ENCODE measurements at regions not wholly inside any gene's neighbourhood (a gene's known extent, or its start where the extent isn't known, plus 50 kb on each side); places are given as distances from the start of the nearest gene placed in this dataset.
"Not testable (repeated sequence)": the region's sequence is repeated elsewhere in the genome, so short reads cannot be mapped to it uniquely, and the experiment has no call there.

DNA sequence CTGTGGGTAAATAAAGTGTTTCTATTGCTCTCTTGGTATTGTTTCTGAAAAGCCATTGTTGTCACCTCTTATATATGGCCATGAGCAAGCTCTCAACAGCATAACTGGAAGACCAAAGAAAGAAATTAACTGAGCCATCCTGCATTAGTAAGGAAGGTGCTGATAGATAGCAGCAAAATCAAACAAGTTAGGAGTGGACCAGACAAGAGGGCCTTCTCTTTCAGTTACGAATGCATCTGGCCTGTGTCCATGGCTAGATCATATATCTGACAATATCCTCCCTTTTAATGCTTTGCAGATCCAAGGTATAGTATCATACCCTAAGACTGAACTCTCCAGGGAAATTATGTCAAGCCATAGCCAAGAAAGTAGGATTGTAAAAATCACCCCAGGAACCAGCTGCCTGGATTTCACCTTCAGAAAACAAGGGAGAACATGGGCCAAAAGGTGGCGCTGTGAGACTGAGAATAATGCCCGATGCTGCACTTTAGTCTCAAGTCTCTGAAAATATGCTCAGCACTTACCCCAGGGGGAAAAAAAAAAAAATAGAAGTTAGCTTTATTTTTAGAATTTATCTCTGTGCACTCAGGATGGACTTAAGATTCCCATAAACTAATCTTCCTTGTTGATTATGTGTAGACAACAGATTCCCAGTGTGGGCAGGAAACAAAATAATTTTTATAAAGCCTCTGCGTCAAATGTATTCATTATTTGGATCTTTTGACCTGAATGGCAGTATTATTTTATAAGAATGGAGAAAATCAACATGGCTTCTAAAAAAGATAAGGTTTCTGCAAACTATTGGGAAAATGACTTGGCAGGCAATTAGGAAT is 415.1 kb downstream of the ETS1 start:
- in situ Hi-C loops (cut with MboI; ENCODE audit: low sequenced_read_pairs) = loop anchor here (25.0 kb wide), 1 partner anchor 790 kb away; no protein-coding TSS in a partner anchor

DNA sequence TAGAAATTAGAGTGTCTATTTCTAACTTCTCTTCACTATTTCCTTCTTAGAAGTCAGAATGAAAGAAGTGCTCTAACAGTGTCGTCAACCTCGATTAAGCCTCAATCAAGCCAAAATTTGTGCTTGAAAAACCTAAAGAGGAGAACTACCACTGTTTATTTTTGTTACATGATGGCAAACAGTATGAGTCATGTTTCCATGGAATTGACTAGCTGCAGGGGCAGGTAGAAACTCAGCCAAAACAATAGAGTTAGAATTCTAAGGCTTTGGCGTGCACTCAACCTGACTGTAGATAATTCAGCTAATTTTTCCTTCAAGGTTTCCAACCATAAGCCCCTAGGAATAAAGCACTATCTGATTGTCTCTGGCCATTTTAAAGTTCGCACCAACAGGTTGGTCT is 415.9 kb downstream of the ETS1 start:
- in situ Hi-C loops (cut with MboI; ENCODE audit: low sequenced_read_pairs) = loop anchor here (25.0 kb wide), 1 partner anchor 791 kb away; no protein-coding TSS in a partner anchor

DNA sequence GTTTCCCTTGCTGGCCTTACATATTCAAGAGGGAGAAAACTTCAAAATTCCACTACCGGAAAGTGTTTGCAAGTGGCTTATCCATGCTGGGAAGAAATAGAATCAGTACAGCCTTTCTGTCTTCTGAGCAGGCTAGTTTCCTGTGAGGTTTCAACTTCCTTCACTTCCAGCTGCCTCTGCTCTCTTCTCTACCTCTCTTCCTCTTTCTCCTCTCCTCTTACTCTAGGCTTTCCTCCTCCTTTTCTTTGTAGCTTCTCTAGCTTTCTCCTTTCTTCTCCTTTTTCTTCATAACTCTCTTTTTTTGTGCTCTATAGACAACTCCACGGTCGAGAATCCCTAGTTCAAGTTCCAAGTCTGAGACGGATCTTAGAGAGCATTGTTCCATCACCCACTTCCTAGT is 421.8 kb downstream of the ETS1 start:
- in situ Hi-C loops (cut with MboI; ENCODE audit: low sequenced_read_pairs) = loop anchor here (10.0 to 25.0 kb wide), 3 partner anchors 469 to 797 kb away; no protein-coding TSS in a partner anchor

DNA sequence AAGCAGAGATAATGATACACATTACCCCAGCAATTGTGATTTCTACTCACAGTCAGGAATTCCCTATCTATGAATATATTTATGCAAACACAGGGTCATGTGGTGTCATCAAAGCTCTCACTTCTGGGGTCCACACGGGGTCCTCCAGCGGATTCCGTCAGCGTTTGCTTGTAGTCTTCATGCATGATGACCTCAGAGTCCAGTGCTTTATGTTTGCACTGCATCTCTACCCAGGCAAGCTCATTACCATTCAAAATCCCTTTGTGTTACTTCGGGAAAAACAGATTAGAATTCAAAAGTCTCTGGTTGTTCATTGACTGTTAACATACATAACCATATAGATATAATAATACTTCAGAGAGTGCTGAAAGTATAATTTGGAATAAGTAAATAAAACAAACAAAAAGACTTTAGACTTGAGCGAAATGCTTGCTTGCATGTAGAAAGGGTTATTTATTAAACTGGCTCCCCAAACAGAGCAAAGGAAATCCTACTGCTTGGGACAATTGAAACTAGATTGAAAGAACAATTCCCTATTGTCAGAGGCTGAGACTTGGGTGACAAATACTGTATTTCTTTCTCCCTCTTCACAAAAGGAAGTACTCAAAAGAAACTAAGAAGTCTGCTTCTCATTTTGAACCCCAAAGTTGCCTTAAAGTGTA is 423.1 kb downstream of the ETS1 start:
- in situ Hi-C loops (cut with MboI; ENCODE audit: low sequenced_read_pairs) = loop anchor here (10.0 to 25.0 kb wide), 3 partner anchors 471 to 798 kb away; no protein-coding TSS in a partner anchor

DNA sequence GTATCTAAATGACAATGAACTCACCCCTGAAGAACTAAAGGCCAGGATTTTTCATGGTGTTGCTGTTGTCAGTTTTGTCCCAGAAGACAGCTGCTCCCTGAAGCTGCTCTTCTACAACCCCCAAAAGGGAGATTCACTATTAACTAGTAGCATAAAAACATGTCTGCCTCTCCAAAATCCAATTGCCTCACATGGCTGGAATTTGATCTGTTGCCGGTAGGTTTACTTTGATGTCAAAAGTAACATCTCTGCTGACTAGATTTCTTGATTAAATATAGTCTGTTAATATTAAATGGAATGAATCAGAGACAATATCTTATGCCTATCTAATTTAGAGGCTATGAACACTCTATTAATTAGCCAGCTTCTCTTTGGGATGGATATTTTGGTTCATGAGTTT is 425.4 kb downstream of the ETS1 start:
- in situ Hi-C loops (cut with MboI; ENCODE audit: low sequenced_read_pairs) = loop anchor here (10.0 to 25.0 kb wide), 3 partner anchors 473 to 800 kb away; no protein-coding TSS in a partner anchor

DNA sequence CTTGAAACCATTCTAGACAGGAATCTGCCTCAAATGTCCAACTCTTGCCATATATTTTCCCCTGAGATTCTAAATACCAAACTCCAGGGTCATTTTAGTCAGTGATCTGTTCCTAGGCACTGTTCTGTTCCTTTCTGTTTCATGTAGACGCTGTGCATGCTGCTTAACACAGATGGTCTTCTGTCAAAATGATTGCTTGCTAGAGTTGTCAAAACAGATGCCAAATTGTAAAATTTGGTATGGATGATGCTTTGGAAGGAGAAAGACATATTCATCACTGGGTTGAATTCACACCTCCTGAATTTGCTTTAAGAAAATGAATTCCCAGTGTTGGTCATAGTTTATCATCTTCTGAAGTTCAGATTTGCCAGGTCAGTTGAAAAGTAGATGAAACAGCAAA is 425.9 kb downstream of the ETS1 start:
- in situ Hi-C loops (cut with MboI; ENCODE audit: low sequenced_read_pairs) = loop anchor here (10.0 to 25.0 kb wide), 3 partner anchors 473 to 801 kb away; no protein-coding TSS in a partner anchor

DNA sequence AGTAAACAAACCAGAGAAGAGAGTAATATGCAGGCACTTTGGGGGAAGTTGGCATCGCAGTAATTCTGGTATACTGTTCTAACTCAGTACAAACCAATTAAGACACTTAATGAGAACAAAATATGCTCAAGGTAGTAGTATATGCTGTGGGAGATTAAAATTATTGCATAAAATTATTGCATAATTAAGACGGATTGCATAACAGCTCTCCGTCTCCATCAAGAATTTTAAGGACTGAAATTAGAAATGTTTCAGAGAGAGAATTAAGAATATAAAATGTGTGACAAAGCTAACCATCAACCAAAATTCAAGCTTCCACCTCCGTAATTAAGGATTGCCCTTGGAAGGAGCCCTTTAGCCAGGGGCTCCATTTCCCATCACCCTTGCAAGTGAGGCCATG is 428.5 kb downstream of the ETS1 start:
- in situ Hi-C loops (cut with MboI; ENCODE audit: low sequenced_read_pairs) = loop anchor here (25.0 kb wide), 1 partner anchor 803 kb away; no protein-coding TSS in a partner anchor

DNA sequence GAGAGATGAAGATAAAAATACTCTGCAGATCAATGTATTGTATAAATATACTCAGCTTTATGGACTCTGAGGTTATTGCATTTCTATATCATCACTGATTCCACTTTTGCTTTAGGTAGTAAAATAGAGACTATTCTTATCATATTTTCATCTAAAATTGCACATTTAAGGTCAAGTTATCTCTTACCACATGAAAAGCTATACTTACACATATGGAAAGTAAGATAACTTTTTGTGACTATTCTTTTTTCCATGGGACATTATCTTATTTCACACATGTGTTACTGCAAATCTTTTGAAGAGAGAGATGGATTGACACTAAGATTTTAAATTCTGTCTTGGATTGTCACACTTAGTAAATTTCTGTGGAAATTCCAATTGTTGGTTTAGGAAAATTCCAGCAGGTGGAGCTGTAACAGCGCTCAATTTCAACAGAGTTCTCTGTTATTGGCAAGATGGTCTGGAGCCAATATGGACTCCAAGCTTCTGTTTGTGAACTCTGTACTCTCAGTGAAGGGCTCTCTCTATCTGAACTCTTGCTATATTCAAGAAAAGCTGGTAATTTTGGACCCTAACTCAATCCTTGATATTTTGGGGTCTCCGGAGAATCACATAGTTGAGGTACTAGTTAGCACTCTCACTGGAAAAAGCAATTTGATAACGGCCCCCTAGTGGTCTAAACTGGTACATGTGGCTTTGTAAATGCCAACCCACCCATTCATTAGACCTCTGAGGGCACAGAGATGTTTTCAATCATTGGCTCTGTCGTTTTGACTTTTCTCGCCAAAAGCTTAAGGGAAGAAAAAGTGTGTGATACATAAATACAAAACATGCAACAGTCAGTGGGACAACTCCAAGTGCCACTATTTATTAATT is 429.7 kb downstream of the ETS1 start:
- in situ Hi-C loops (cut with MboI; ENCODE audit: low sequenced_read_pairs) = loop anchor here (25.0 kb wide), 1 partner anchor 805 kb away; no protein-coding TSS in a partner anchor

DNA sequence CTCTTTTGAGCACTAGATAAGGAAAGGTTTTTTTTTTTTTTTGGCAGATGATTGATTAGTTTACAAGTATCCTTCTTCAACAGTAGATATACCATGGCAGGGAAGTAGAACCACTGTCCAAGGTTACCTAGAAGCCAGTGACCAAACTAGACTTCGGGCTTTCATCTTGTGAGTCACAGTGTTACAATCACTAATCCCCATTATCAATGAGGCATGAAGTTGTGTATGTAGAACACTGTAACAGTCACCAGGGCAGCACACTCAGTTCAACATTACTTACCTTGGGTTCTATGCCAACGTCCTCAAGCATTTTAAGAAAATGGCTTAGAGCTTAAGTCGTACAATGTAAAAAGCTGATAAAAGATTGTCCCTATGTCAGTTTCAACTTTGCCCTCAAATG is 430.9 kb downstream of the ETS1 start:
- in situ Hi-C loops (cut with MboI; ENCODE audit: low sequenced_read_pairs) = loop anchor here (25.0 kb wide), 1 partner anchor 806 kb away; no protein-coding TSS in a partner anchor

DNA sequence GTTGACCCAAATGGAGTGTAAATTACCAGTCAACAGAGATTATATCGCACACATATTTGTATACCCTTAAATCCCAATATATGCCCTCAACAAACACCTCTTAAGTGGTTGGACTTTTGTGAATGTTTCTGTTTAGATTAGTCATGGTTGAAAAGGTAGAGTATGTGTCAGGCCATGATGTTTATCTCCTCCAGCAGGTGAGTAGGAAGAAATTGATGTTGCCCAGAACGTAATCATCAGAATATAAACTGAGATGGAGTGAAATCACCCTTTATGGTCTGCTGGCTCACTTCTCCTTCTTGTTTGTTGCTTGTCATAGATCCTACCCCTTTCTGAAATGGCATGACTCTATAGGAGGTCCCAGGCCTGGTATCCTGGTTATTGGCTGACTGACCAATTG is 431.8 kb downstream of the ETS1 start:
- in situ Hi-C loops (cut with MboI; ENCODE audit: low sequenced_read_pairs) = loop anchor here (25.0 kb wide), 1 partner anchor 807 kb away; no protein-coding TSS in a partner anchor

DNA sequence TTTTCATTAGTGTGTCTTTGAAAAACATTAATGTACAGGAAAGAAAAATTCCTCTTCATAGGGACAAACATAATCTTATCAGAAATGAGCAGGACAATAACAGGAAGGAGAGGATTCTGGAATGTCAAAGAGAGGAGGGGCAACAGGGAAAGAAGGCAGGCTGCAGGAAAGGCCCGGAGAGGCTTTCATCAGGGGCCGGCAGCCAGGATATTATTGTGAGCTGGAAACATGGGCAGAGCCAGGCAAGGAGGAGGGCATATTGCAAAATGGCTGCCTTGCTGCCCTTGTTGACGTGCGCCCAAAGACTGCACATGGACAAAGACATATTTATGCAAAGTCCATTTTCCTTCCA is 433.7 kb downstream of the ETS1 start:
- in situ Hi-C loops (cut with MboI; ENCODE audit: low sequenced_read_pairs) = loop anchor here (25.0 kb wide), 1 partner anchor 809 kb away; no protein-coding TSS in a partner anchor

DNA sequence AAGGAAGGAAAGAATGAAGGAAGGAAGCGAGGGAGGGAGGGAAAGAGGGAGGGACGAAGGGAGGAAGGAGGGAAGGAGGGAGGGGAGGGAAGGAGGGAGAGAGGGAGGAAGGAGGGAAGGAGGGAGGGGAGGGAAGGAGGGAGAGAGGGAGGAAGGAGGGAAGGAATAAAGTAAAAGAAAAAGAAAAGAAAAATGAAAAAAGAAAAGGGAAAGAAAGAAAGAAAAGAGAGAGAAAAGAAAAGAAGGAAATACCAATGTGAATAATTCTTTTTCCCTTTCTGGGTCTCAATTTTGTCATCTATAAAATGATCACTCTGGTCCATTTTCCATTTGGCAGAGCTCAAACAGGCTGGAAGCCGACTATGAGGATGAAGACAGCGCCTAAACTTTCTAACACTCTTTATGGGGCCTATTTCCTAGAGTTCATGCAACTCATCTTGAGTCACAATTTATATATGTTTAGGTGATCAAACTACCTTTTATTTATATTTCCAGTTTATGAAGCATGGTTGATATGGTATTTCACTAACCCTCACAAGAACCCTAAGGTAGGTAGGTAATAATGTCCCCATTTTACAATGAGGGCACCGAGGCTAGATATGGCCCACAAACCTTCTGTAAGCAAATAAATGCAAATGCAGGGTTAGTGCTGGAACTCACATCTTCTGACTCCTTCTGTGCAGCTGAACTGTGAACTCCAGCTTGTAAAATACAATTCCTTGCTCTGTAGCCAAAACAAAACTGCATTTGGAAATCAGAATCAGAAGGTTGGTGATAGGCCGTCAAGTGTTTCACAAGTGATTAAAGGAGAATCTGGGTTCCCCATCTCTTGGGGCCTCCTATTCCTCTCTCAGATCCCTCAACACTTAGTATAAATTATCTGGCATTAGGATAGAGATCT is 434.3 kb downstream of the ETS1 start:
- in situ Hi-C loops (cut with MboI; ENCODE audit: low sequenced_read_pairs) = loop anchor here (25.0 kb wide), 1 partner anchor 809 kb away; no protein-coding TSS in a partner anchor

DNA sequence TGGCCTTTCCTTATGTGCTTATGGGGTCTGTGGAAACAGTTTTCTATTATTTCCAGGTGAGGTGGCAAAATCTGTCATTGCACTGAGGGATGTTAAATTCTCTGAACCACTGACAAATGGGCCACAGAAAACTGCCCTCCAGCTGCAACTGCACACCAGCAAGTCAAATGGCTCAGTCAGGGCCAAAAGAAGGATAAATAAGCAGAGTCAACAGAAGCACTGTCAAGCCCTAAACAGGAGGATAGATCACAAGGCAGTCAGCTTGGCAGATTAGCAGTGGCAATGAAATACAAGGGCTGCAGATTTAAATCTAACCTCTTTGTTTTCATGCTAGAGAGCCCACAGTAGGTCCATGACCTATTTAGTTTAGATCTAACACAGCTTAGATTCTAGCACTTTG is 435.6 kb downstream of the ETS1 start:
- in situ Hi-C loops (cut with MboI; ENCODE audit: low sequenced_read_pairs) = loop anchor here (25.0 kb wide), 1 partner anchor 811 kb away; no protein-coding TSS in a partner anchor

DNA sequence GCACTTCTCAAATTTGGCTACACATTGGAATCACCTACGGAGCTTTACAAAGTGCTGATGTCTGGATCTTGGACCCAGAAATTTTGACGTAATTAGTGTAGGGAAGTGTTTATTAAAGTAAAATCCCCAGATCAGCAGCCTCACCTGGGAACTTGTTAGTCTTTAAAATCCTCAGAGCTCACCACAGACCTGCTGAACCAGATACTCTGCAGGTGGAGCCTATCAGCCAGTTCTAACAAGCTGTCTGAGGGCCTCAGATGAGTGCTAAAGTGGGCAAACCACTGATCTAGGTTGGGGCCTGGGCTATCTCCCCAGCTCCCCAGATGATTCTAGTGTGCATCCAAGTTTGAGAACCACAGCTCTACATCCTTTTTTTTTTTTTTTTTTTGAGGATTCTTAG is 436.0 kb downstream of the ETS1 start:
- in situ Hi-C loops (cut with MboI; ENCODE audit: low sequenced_read_pairs) = loop anchor here (25.0 kb wide), 1 partner anchor 811 kb away; no protein-coding TSS in a partner anchor

DNA sequence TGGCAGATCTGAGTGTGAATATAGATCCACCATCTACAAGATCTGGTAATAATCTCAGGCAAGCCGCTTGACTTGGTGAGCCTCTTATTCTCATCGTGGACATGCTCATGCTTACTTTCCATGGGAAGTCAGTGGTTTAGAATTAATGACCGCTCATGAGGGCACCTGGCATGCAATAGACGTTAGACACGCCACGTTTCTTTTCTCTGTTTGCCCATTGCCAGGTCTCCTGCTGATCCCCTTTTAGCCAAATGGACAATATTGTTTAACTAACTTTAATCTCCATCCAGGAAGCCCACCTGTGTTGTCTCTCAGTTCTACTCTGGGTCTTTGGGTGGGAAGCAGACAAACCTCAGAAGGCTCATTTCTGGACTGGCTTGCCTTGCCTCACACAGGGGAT is 439.1 kb downstream of the ETS1 start:
- in situ Hi-C loops (cut with MboI; ENCODE audit: low sequenced_read_pairs) = no loop called here

DNA sequence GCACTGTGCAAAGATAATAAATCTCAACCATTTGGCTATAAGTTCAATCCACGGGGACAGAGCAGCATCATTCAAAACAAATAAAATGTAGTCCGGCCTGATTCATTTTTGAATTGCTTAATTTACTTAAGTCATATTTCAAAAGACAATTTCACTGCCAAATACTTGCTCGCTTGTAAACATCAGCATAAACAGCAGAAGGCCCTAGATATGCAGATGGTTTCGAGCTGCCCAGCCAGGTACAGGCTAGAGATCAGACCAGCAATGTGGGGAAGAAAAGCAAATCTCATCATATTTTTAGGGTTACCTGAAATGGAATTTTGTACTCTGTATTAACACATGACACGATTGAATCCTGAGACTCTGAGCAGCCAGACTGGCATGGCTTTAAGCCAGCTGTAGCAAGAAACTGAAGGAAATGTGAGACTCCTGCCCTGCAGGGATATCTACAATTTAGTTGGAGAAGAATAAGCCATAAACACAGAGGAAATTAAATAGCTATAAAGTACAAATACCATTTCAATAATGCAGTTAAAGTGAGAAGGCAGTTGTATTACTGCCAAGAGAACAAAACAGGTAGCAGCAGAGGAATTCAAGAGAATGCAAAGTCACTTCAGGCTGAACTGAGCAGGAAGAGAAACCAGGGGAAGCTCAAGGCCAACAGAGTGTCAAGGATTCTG is 440.3 kb downstream of the ETS1 start:
- in situ Hi-C loops (cut with MboI; ENCODE audit: low sequenced_read_pairs) = no loop called here

DNA sequence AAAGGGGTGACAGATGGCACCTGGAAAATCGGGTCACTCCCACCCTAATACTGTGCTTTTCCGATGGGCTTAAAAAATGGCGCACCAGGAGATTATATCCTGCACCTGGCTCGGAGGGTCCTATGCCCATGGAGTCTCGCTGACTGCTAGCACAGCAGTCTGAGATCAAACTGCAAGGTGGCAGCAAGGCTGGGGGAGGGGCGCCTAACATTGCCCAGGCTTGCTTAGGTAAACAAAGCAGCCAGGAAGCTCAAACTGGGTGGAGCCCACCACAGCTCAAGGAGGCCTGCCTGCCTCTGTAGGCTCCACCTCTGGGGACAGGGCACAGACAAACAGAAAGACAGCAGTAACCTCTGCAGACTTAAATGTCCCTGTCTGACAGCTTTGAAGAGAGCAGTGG is 447.1 kb downstream of the ETS1 start:
- in situ Hi-C loops (cut with MboI; ENCODE audit: low sequenced_read_pairs) = not testable (repeated sequence)

DNA sequence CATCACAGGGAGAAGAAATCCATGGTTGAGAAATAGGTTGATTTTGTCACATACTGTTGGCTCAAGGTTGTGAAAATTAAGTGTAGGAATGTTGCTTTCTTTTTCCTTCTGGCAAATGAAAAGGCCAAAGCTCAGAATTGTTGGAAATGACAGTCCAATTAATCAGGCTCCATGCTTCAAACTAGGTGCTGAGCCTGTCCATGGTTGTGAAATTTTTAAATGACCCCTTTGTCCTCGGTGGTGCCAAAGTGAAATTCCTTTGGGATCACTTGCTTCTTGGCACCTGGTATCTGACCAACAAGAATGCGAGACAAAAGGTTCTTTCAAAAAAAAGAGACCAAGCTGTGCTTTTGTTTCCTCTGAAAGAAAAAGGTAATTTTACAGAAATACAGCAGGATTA is 451.9 kb downstream of the ETS1 start:
- in situ Hi-C loops (cut with MboI; ENCODE audit: low sequenced_read_pairs) = no loop called here

DNA sequence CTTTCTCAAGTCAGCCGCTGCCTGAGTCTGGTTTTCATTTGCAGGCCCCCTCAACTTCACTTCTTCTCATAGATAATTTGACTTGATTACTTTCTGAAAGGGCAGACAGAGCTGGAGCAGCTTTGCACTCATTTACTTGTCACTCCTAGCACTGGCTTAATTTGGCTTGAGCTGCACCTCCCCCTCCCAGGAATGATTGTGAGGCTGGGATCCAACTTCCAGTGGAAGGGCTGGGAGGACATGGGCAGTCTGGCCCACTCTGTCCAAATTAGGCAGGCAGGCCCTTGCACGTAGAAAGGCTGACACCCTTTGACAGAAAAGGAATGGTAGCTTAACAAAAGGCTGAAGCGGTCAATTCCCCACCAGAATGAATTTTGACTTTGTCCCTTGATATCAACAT is 453.9 kb downstream of the ETS1 start:
- in situ Hi-C loops (cut with MboI; ENCODE audit: low sequenced_read_pairs) = no loop called here

Measured in HL-60/S4 treated with phorbol 12-myristate 13-acetate at 8.2 ng/mL for 4 days and 3 days (cell line).